ENCODE measurements at regions not wholly inside any gene's neighbourhood (a gene's known extent, or its start where the extent isn't known, plus 50 kb on each side); places are given as distances from the start of the nearest gene placed in this dataset.
"Not testable (repeated sequence)": the region's sequence is repeated elsewhere in the genome, so short reads cannot be mapped to it uniquely, and the experiment has no call there.

DNA sequence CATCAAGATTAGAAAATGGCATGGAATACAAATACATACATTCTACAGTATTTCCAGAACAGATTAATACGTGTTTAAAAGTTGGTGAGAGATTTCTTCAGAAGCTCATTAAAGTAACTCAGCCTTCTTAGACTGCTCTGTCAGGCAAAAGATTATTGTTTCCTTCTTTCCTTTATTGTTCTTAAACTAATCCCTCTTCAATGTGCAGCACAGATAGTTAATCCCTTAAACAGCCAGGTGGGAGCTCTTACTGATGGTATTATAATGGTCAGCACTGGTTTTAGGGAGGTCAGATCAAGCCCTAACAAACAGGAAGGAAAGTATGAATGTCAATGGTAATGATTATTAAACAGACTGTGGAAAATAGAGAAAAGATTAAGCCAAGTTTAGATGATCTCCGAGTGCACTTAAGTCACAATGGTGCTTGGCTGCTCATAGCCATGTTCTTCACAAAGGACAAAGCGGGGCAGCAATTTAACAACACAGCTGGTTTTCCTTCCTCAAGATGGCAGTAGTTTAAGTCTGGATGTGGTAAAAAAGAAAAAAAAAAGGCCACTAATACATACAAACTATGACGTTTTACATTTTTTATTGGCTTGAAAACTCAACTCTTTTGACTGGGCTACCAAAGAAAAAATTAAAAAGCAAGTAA, 992.6 kb downstream of the PCDH9 start:
- Histone ChIP-seq H3K27me3 (ENCODE audit: control insufficient read depth, insufficient read depth, low read length) (no peaks in the 10 kb centered on the region), H3K27ac (ENCODE audit: low read depth, low read length) (no peak overlapping the region), H3K4me3 (ENCODE audit: low read depth, low read length) (no peak overlapping the region), H3K9me3 (ENCODE audit: control insufficient read depth, insufficient read depth, low read depth, low read length) (peaks cover 33% of the 10 kb centered on the region), H3K36me3 (ENCODE audit: control insufficient read depth, insufficient read depth, low read length) (peaks cover 2% of the 10 kb centered on the region; the same call in 1 of the 2 replicates), H3K4me1 (ENCODE audit: control insufficient read depth, insufficient read depth, low read length) (no peaks in the 10 kb centered on the region), H3K9ac (ENCODE audit: low read length) (no peak overlapping the region)

GRCh38 chr13:66234159-66234558, 996.0 kb downstream of the PCDH9 start:
- no peak overlapping the region for H3K9ac ChIP-seq (ENCODE audit: low read length)
- H3K4me3 ChIP-seq (ENCODE audit: low read depth, low read length), result no peak overlapping the region
- H3K9me3 ChIP-seq (ENCODE audit: control insufficient read depth, insufficient read depth, low read depth, low read length), result peaks cover 40% of the 10 kb centered on the region
- no peaks in the 10 kb centered on the region for H3K27me3 ChIP-seq (ENCODE audit: control insufficient read depth, insufficient read depth, low read length)
- peaks cover 2% of the 10 kb centered on the region; the same call in 1 of the 2 replicates for H3K36me3 ChIP-seq (ENCODE audit: control insufficient read depth, insufficient read depth, low read length)
- no peak overlapping the region for H3K27ac ChIP-seq (ENCODE audit: low read depth, low read length)
- no peaks in the 10 kb centered on the region for H3K4me1 ChIP-seq (ENCODE audit: control insufficient read depth, insufficient read depth, low read length)

- H3K9me3 ChIP-seq (ENCODE audit: control insufficient read depth, insufficient read depth, low read depth, low read length), result peaks cover 36% of the 10 kb centered on the region
- H3K36me3 ChIP-seq (ENCODE audit: control insufficient read depth, insufficient read depth, low read length); H3K4me3 ChIP-seq (ENCODE audit: low read depth, low read length): not testable (repeated sequence)
Measured at GRCh38 chr13:66231958-66232357, 998.2 kb downstream of the PCDH9 start.

GRCh38 chr13:66225072-66225471, 1005.1 kb downstream of the PCDH9 start:
- H3K27me3 ChIP-seq (ENCODE audit: control insufficient read depth, insufficient read depth, low read length), result peaks cover 52% of the 10 kb centered on the region
- H3K36me3 ChIP-seq (ENCODE audit: control insufficient read depth, insufficient read depth, low read length), result no peaks in the 10 kb centered on the region
- peaks cover 33% of the 10 kb centered on the region for H3K4me1 ChIP-seq (ENCODE audit: control insufficient read depth, insufficient read depth, low read length)
- H3K9me3 ChIP-seq (ENCODE audit: control insufficient read depth, insufficient read depth, low read depth, low read length), result no peaks in the 10 kb centered on the region
- peak overlapping the region; percentile 26; the same call in 1 of the 2 replicates for H3K4me3 ChIP-seq (ENCODE audit: low read depth, low read length)
- no peak overlapping the region; the same call in 1 of the 2 replicates for H3K27ac ChIP-seq (ENCODE audit: low read depth, low read length)
- no peak overlapping the region for H3K9ac ChIP-seq (ENCODE audit: low read length)

More at GRCh38 chr13:66231958-66232357, 998.2 kb downstream of the PCDH9 start:
- peak overlapping the region; percentile 51; the same call in 1 of the 2 replicates for H3K27ac ChIP-seq (ENCODE audit: low read depth, low read length)
- H3K4me1 ChIP-seq (ENCODE audit: control insufficient read depth, insufficient read depth, low read length); H3K27me3 ChIP-seq (ENCODE audit: control insufficient read depth, insufficient read depth, low read length): not testable (repeated sequence)
- peak overlapping the region; percentile 3 for H3K9ac ChIP-seq (ENCODE audit: low read length)

DNA sequence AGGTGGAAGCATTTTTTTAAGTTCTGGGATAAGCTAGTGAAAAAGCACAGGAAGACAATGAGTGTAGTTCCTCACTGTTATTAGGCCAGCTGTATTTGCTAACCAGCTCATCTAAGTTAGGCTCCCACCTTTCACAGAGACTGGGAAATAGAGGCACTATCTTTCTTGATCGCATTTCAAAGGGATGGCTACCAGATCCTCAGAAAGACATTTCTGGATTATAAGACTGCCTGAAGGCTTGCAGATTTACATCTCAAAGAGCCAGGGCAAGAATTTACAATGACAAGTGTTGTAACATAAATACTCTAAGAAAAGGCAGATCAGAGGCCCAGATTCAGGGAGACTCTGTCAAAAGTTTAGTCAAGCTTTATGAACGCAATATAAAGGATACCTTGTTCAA, 1005.5 kb downstream of the PCDH9 start:
- H3K36me3 ChIP-seq (ENCODE audit: control insufficient read depth, insufficient read depth, low read length), result no peaks in the 10 kb centered on the region
- H3K9ac ChIP-seq (ENCODE audit: low read length), result no peak overlapping the region
- H3K4me1 ChIP-seq (ENCODE audit: control insufficient read depth, insufficient read depth, low read length), result peaks cover 37% of the 10 kb centered on the region
- H3K9me3 ChIP-seq (ENCODE audit: control insufficient read depth, insufficient read depth, low read depth, low read length), result no peaks in the 10 kb centered on the region
- H3K4me3 ChIP-seq (ENCODE audit: low read depth, low read length), result peak overlapping the region; percentile 26; the same call in 1 of the 2 replicates
- H3K27ac ChIP-seq (ENCODE audit: low read depth, low read length), result no peak overlapping the region; the same call in 1 of the 2 replicates
- peaks cover 56% of the 10 kb centered on the region for H3K27me3 ChIP-seq (ENCODE audit: control insufficient read depth, insufficient read depth, low read length)

- Histone ChIP-seq H3K27me3 (ENCODE audit: control insufficient read depth, insufficient read depth, low read length) (peaks cover 74% of the 10 kb centered on the region), H3K36me3 (ENCODE audit: control insufficient read depth, insufficient read depth, low read length) (no peaks in the 10 kb centered on the region), H3K4me3 (ENCODE audit: low read depth, low read length) (no peak overlapping the region), H3K27ac (ENCODE audit: low read depth, low read length) (no peak overlapping the region), H3K9ac (ENCODE audit: low read length) (no peak overlapping the region), H3K4me1 (ENCODE audit: control insufficient read depth, insufficient read depth, low read length) (peaks cover 37% of the 10 kb centered on the region), H3K9me3 (ENCODE audit: control insufficient read depth, insufficient read depth, low read depth, low read length) (no peaks in the 10 kb centered on the region)
Measured at GRCh38 chr13:66222926-66223325, 1007.2 kb downstream of the PCDH9 start.

DNA sequence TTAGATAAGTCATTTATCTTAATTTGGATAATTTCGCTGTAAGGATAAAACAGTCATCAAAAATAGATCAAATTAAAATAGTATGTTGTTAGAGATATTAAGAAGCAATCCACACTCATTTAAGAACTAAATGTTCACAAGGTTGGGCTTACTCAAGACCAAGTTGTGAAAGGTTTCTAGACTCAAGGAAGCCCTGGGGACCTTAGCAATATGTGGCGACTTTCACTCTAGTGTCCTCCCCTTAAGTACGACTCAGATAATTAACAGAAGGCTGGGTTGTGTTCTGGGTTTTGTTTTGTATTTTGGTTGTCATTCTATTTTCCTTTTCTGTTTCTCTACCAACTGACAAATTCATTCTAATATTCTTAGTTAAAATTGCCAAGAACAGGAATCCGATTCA, 1008.0 kb downstream of the PCDH9 start:
- Histone ChIP-seq H3K4me1 (ENCODE audit: control insufficient read depth, insufficient read depth, low read length) (peaks cover 37% of the 10 kb centered on the region), H3K4me3 (ENCODE audit: low read depth, low read length) (no peak overlapping the region), H3K36me3 (ENCODE audit: control insufficient read depth, insufficient read depth, low read length) (no peaks in the 10 kb centered on the region), H3K9ac (ENCODE audit: low read length) (no peak overlapping the region), H3K9me3 (ENCODE audit: control insufficient read depth, insufficient read depth, low read depth, low read length) (no peaks in the 10 kb centered on the region), H3K27ac (ENCODE audit: low read depth, low read length) (no peak overlapping the region), H3K27me3 (ENCODE audit: control insufficient read depth, insufficient read depth, low read length) (peaks cover 77% of the 10 kb centered on the region)

DNA sequence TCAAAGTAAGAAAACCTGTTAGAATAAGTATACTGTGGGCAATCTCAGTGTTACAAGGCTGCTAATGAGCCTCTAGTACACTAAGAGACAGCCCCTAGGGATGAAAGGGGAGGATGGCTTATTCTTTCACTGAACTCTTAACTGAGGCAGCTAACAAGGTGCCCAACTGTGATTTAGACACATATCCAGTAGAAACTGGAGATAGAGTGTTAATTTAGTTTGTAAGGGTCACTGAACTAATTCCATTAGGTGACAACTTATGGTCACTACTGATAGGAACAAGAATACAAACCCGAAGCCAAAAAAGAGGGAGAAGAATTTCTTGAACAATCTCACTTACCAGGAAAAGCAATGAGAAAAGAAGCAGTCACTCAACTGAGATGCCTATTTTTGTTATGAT, 1010.6 kb downstream of the PCDH9 start:
- H3K4me1 ChIP-seq (ENCODE audit: control insufficient read depth, insufficient read depth, low read length), result peaks cover 23% of the 10 kb centered on the region
- H3K27ac ChIP-seq (ENCODE audit: low read depth, low read length), result no peak overlapping the region
- no peak overlapping the region for H3K9ac ChIP-seq (ENCODE audit: low read length)
- no peaks in the 10 kb centered on the region for H3K36me3 ChIP-seq (ENCODE audit: control insufficient read depth, insufficient read depth, low read length)
- H3K9me3 ChIP-seq (ENCODE audit: control insufficient read depth, insufficient read depth, low read depth, low read length), result no peaks in the 10 kb centered on the region
- peaks cover 68% of the 10 kb centered on the region for H3K27me3 ChIP-seq (ENCODE audit: control insufficient read depth, insufficient read depth, low read length)
- H3K4me3 ChIP-seq (ENCODE audit: low read depth, low read length), result no peak overlapping the region

DNA sequence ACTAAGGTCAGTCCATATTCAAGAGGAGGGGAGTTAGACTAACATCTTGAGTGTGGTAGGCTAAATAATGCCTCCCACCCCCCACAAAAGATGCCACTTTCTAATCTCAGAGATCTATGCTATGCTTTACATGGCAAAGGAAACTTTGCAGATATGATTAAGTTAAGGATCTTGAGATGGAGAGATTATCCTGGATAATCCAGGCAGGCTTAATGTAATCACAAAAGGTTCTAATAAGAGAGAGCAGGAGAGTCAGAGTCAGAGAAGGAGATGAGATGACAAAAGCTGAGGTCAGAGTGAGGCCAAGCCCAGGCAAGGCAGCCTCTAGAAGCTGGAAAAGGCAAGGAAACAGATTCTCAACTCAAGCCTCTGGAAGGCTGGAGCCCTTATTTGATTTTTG, 1011.6 kb downstream of the PCDH9 start:
- Histone ChIP-seq H3K4me1 (ENCODE audit: control insufficient read depth, insufficient read depth, low read length) (peaks cover 14% of the 10 kb centered on the region), H3K27ac (ENCODE audit: low read depth, low read length) (no peak overlapping the region), H3K9ac (ENCODE audit: low read length) (no peak overlapping the region), H3K4me3 (ENCODE audit: low read depth, low read length) (no peak overlapping the region), H3K36me3 (ENCODE audit: control insufficient read depth, insufficient read depth, low read length) (no peaks in the 10 kb centered on the region), H3K9me3 (ENCODE audit: control insufficient read depth, insufficient read depth, low read depth, low read length) (no peaks in the 10 kb centered on the region), H3K27me3 (ENCODE audit: control insufficient read depth, insufficient read depth, low read length) (peaks cover 60% of the 10 kb centered on the region)

GRCh38 chr13:66216728-66217127, 1013.4 kb downstream of the PCDH9 start:
- no peaks in the 10 kb centered on the region for H3K36me3 ChIP-seq (ENCODE audit: control insufficient read depth, insufficient read depth, low read length)
- peaks cover 10% of the 10 kb centered on the region; the same call in 1 of the 2 replicates for H3K4me1 ChIP-seq (ENCODE audit: control insufficient read depth, insufficient read depth, low read length)
- H3K27ac ChIP-seq (ENCODE audit: low read depth, low read length), result no peak overlapping the region
- H3K9ac ChIP-seq (ENCODE audit: low read length), result no peak overlapping the region
- H3K4me3 ChIP-seq (ENCODE audit: low read depth, low read length), result no peak overlapping the region
- peaks cover 41% of the 10 kb centered on the region for H3K27me3 ChIP-seq (ENCODE audit: control insufficient read depth, insufficient read depth, low read length)
- no peaks in the 10 kb centered on the region for H3K9me3 ChIP-seq (ENCODE audit: control insufficient read depth, insufficient read depth, low read depth, low read length)

DNA sequence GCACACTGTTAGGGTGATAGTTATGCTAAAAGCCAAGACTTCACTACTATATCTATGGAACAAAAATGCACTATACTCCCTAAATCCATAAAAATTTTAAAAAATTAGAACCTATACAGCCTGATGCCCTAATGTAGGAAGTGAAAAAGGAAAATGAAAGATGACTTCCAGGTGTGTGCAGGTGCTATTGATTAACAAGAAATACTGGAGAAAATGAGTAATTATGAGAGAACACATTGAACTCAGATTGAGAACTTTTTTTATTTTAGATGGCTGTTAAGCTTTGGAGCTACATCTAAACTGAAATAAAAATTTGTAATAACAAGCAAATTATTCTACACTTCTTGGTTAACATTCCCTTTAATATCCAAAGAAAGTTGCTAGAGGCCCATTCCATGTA, 1015.7 kb downstream of the PCDH9 start:
- Histone ChIP-seq H3K27ac (ENCODE audit: low read depth, low read length) (no peak overlapping the region), H3K27me3 (ENCODE audit: control insufficient read depth, insufficient read depth, low read length) (peaks cover 19% of the 10 kb centered on the region; the same call in 1 of the 2 replicates), H3K4me3 (ENCODE audit: low read depth, low read length) (no peak overlapping the region), H3K4me1 (ENCODE audit: control insufficient read depth, insufficient read depth, low read length) (no peaks in the 10 kb centered on the region), H3K9ac (ENCODE audit: low read length) (no peak overlapping the region), H3K9me3 (ENCODE audit: control insufficient read depth, insufficient read depth, low read depth, low read length) (no peaks in the 10 kb centered on the region), H3K36me3 (ENCODE audit: control insufficient read depth, insufficient read depth, low read length) (no peaks in the 10 kb centered on the region)
